ENCODE measurements at regions not wholly inside any gene's neighbourhood (a gene's known extent, or its start where the extent isn't known, plus 50 kb on each side); places are given as distances from the start of the nearest gene placed in this dataset.

GRCh38 chr9:105142406-105143135, 101.9 kb upstream of the SLC44A1 start:
- no peak for DNase-seq (ENCODE audit: insufficient read length, low spot score)
- no peak for FAIRE-seq

GRCh38 chr9:105143136-105143430, 101.4 kb upstream of the SLC44A1 start:
- DNase-seq (ENCODE audit: insufficient read length, low spot score) (no peak), FAIRE-seq (no peak)

DNA sequence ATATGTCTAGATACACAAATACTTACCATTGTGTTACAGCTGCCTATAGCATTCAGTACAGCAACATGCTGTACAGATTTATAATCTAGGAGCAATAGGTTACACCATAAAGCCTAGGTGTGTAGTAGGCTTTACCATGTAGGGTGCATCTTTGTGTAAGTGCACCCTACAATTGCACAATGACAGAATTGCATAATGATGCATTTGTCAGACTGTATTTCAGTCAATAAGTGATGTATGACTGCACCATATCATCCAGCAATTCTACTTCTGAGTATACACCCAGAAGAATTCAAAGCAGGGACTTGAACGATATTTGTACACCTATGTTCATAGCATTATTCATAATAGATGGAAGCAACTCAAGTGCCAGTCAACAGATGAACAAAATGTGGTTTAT, 100.4 kb upstream of the SLC44A1 start:
- FAIRE-seq = no peak
- DNase-seq (ENCODE audit: insufficient read length, low spot score) = no peak

GRCh38 chr9:105144841-105145240, 99.6 kb upstream of the SLC44A1 start:
- FAIRE-seq = no peak
- no peak for DNase-seq (ENCODE audit: insufficient read length, low spot score)

GRCh38 chr9:105146677-105147076, 97.8 kb upstream of the SLC44A1 start:
- DNase-seq (ENCODE audit: insufficient read length, low spot score) (no peak), FAIRE-seq (no peak)

DNA sequence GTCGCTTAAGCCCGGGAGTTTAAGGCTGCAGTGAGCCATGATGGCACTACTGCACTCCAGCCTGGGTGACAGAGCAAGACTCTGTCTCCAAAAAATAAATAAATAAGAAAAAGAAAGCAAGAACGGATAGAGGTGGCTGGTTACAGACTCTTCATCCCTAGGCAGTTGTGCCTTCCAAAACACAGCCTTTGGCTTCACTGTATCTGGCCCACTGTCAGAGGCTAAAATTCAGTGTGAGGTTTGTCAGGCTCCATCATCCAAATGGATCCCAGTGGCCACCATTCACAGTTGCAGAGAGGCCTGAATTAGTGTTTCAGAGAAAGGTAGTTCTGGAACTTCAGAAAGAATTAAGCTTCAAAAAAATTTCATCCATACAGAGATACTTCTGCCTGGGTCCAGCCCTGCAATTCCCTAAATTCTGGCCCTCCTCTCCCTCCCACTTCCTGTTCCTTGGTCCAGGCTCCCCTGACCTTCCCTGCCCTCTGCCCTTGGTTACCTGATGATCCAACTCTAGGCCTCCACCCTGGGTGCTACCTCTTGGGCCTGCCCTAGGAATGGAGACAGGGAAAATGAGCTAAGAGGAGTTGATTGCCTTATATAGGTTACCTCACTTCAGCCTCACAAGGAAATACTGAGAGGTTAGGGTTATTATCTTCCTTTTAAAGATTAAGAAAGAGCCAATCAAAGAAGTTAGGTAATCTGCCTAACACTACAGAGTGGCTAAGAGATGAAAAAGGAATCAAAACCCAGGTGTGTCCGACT, 97.2 kb upstream of the SLC44A1 start:
- FAIRE-seq (no peak), DNase-seq (ENCODE audit: insufficient read length, low spot score) (no peak)

DNA sequence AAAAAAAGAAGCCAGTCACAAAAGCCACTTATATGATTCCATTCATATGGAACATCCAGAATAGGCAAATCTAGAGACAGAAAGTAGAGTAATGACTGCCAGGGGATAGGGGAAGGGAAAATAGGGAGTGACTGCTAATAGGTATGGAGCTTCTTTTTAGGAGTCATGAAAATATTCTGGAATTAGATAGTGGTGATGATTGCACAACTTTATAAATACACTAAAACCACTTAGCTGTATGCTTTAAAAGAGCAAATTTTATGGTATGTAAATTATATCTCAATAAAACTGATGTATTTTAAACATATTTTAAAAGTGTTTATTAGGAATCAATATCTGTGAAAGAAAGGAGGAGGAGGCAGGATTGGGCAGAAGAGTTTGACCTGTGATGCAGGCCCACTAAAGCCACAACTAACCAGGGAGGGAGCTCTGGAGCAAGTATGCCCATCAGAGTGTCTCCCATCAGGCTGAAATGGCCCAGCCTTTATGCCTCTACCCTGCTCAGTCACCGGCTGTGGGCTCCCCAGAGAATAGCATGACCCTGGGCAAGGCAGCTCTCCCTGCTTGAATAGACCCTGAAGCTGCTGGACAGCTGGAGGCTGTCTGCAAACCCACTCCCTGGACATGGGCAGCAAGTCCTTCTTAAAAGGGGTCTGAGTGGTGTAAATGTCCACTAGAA, 96.0 kb upstream of the SLC44A1 start:
- FAIRE-seq (no peak), DNase-seq (ENCODE audit: insufficient read length, low spot score) (no peak)

- FAIRE-seq = peak; percentile 8
- no peak for DNase-seq (ENCODE audit: insufficient read length, low spot score)
These were observed 93.3 kb upstream of the SLC44A1 start for GRCh38 chr9:105150991-105151685.

DNA sequence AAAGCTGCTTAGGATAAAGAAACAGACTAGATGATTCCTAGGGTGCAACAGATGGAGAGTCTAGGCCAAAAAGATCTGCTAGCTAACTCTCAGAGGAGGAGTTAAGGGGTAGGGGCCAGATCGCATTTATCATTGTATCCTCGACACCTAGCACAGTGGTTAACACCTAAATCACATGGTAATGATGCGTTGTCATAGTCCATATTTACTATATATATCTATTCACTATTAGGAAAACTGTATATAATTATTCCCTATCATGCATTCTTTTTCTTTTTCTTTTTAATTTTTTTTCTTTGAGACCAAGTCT, 92.8 kb upstream of the SLC44A1 start:
- DNase-seq (ENCODE audit: insufficient read length, low spot score) (no peak), FAIRE-seq (no peak)

- DNase-seq (ENCODE audit: insufficient read length, low spot score) (no peak), FAIRE-seq (no peak)
These were observed 89.7 kb upstream of the SLC44A1 start for GRCh38 chr9:105154723-105155191.

DNA sequence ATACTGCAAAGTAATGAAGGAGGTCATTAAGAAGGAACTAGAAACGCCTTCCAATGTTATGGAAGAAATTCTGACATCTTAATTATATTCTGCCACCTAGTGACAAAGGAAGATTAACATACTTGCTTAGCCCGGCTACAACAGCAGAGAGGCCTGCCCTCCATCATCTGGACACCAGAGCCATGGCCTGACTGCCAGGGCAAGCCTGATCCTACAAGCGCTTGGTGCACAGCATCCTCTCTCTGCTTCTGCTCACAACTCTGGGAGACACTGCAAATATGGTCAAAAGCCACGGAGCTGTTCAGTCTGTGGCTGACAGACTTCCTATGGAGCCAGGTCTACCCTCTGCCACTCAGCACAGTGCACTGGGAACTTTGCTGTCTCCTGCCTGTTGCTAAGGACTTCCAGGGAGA, 87.3 kb upstream of the SLC44A1 start:
- FAIRE-seq (peak; percentile 84), DNase-seq (ENCODE audit: insufficient read length, low spot score) (peak; percentile 29)

GRCh38 chr9:105158020-105158419, 86.4 kb upstream of the SLC44A1 start:
- FAIRE-seq = no peak
- no peak for DNase-seq (ENCODE audit: insufficient read length, low spot score)

GRCh38 chr9:105158898-105159297, 85.6 kb upstream of the SLC44A1 start:
- FAIRE-seq = no peak
- no peak for DNase-seq (ENCODE audit: insufficient read length, low spot score)

DNA sequence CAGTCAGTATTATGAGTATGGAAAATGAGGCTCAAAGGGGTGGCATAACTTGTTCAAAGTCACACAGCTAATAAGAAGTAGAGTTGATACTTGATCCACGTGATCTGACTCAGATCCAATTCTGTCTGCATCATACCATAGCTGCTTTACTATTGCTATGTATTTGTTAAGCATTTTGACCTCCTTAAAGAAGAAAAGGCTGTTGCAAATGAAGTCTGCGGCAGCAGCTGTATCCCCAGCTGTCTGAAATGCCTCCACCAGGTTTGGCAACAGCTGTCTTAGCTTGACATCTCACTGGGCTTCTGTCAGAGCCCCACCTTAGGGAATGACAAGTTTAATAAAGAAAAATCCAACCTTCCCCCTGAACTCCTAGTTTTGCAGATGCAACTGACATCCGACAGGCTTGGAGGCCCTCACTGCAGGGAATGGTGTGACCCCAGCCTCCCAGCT, 75.6 kb upstream of the SLC44A1 start:
- FAIRE-seq = no peak
- DNase-seq (ENCODE audit: insufficient read length, low spot score) = no peak

- FAIRE-seq (no peak), DNase-seq (ENCODE audit: insufficient read length, low spot score) (no peak)
These were observed 73.4 kb upstream of the SLC44A1 start for GRCh38 chr9:105171076-105171475.

GRCh38 chr9:105171589-105171988, 72.9 kb upstream of the SLC44A1 start:
- no peak for DNase-seq (ENCODE audit: insufficient read length, low spot score)
- no peak for FAIRE-seq

DNA sequence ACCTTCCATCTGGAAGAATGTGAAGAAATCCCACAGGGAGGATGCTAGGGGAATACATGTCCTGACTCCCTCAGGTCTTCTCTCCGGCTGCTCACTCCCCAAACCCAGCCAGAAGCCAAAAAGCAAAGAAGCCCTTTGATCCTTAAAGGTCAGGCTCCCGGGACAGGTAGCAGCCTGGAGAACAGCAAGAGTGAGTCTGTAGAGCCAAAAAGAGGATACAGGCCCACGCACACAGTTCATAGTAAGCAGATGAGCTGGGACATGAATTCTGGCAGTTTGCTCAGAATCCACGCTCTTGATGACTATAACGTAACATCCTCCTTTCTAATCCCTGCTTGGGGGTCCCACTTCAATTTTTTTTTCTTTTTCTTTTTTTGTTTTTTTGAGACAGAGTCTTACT, 72.0 kb upstream of the SLC44A1 start:
- DNase-seq (ENCODE audit: insufficient read length, low spot score) (no peak), FAIRE-seq (no peak)

GRCh38 chr9:105173306-105173705, 71.1 kb upstream of the SLC44A1 start:
- FAIRE-seq (no peak), DNase-seq (ENCODE audit: insufficient read length, low spot score) (no peak)

GRCh38 chr9:105173826-105174225, 70.6 kb upstream of the SLC44A1 start:
- DNase-seq (ENCODE audit: insufficient read length, low spot score) (no peak), FAIRE-seq (no peak)

- FAIRE-seq = no peak
- no peak for DNase-seq (ENCODE audit: insufficient read length, low spot score)
These were observed 68.3 kb upstream of the SLC44A1 start for GRCh38 chr9:105176194-105176593.

DNA sequence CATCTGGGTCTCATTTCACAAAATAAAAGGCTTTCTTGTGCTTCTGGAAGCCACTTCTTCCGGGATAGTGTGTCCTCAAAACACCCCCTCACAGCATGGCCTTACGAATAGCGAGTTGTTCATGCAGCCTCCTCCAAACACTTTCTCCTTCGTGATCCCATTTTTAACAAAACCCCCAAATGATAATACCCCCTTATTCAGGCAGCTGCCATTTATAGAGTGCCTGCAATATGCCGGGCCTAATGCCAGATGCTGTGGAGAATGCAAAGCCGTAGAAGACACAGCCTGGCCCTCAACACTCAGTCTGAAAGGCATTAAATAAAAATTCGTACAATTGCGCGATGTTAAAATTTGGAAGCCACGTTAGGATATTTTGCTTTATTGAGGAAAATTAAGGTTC, 66.4 kb upstream of the SLC44A1 start:
- no peak for FAIRE-seq
- no peak for DNase-seq (ENCODE audit: insufficient read length, low spot score)
